M059J (cell line): ENCODE measurements at regions not wholly inside any gene's neighbourhood (a gene's known extent, or its start where the extent isn't known, plus 50 kb on each side); places are given as distances from the start of the nearest gene placed in this dataset.

Experiments used
- DNase-seq: peaks from one replicate; pipeline ENCODE4 v3.0.0-alpha.2; 2012; ENCODE audit warnings: low read depth

- no peak for DNase-seq
Observed at GRCh38 chr17:14768923-14769322, 468.0 kb downstream of the HS3ST3B1 start.

- no peak for DNase-seq
Observed at GRCh38 chr17:14762736-14763479, 462.0 kb downstream of the HS3ST3B1 start.

- no peak for DNase-seq
Observed at GRCh38 chr17:14760719-14761411, 460.0 kb downstream of the HS3ST3B1 start.

- no peak for DNase-seq
Observed at GRCh38 chr17:14760212-14760611, 459.3 kb downstream of the HS3ST3B1 start.

- no peak for DNase-seq
Observed at GRCh38 chr17:14759325-14759724, 458.4 kb downstream of the HS3ST3B1 start.

- DNase-seq: peak; percentile 77
Observed at GRCh38 chr17:14756479-14756878, 455.6 kb downstream of the HS3ST3B1 start.

- peak; percentile 68 for DNase-seq
Observed at GRCh38 chr17:14755002-14755401, 454.1 kb downstream of the HS3ST3B1 start.

GRCh38 chr17:14753383-14753782 is 452.5 kb downstream of the HS3ST3B1 start:
- no peak for DNase-seq

- DNase-seq: no peak
Observed at GRCh38 chr17:14752011-14752410, 451.1 kb downstream of the HS3ST3B1 start.

- DNase-seq: no peak
Observed at GRCh38 chr17:14750866-14751265, 450.0 kb downstream of the HS3ST3B1 start.

- DNase-seq: no peak
Observed at GRCh38 chr17:14749269-14749668, 448.4 kb downstream of the HS3ST3B1 start.

GRCh38 chr17:14748036-14748710 is 447.3 kb downstream of the HS3ST3B1 start:
- DNase-seq: peak; percentile 85

GRCh38 chr17:14747603-14747950 is 446.7 kb downstream of the HS3ST3B1 start:
- DNase-seq: no peak

GRCh38 chr17:14746822-14747602 is 446.1 kb downstream of the HS3ST3B1 start:
- no peak for DNase-seq

- DNase-seq: no peak
Observed at GRCh38 chr17:14745541-14745940, 444.7 kb downstream of the HS3ST3B1 start.

GRCh38 chr17:14744761-14745473 is 444.0 kb downstream of the HS3ST3B1 start:
- peak; percentile 87 for DNase-seq

- peak; percentile 31 for DNase-seq
Observed at GRCh38 chr17:14741491-14741890, 440.6 kb downstream of the HS3ST3B1 start.

- DNase-seq: no peak
Observed at GRCh38 chr17:14739656-14740431, 439.0 kb downstream of the HS3ST3B1 start.

- no peak for DNase-seq
Observed at GRCh38 chr17:14738652-14738988, 437.7 kb downstream of the HS3ST3B1 start.

GRCh38 chr17:14737984-14738651 is 437.2 kb downstream of the HS3ST3B1 start:
- peak; percentile 97 for DNase-seq
